ENCODE measurements at regions not wholly inside any gene's neighbourhood (a gene's known extent, or its start where the extent isn't known, plus 50 kb on each side); places are given as distances from the start of the nearest gene placed in this dataset.
"Not testable (repeated sequence)": the region's sequence is repeated elsewhere in the genome, so short reads cannot be mapped to it uniquely, and the experiment has no call there.

DNA sequence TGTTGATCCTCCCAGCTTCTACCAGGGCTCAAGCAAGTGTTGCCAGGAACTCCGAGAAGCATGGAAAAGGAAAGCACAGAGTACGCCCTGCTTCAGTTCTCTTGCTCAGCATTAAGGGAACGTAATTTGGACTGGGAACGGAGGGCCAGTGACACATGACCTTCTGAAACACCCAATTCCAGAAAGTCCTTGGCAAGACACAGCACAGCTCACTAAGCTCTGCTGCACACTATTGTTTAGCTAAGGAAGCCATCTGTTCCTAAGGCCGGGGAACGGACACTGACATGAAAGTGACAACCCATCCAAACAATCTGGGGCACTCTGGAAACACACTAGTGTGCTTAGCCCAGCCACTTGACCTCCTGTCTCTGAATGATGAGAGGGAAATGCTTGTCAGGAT lies 56.9 kb upstream of the NXT1 start:
- Mint-ChIP-seq H3K4me1 (peaks cover 10% of the 10 kb centered on the region), H3K27ac (no peak overlapping the region), H3K9me3 (no peaks in the 10 kb centered on the region; the same call in 2 of the 3 replicates), H3K36me3 (ENCODE audit: low read depth) (no peaks in the 10 kb centered on the region), H3K27me3 (ENCODE audit: insufficient read depth, low read depth, poor library complexity) (peaks cover 3% of the 10 kb centered on the region), H3K4me3 (no peak overlapping the region)
- no peak for TF ChIP-seq STAT1 (IDR thresholded peaks at IDR 0.05; ENCODE audit: unreplicated experiment)
- no peaks in the 10 kb centered on the region for H4K20me1 ChIP-seq (replicated peaks; ENCODE audit: insufficient read depth)
- DNase-seq (ENCODE audit: low spot score), result no peak
- no peak for ATAC-seq
- no peaks in the 10 kb centered on the region for H3F3A ChIP-seq (replicated peaks; ENCODE audit: low read depth)
- no peak overlapping the region for H3K27ac ChIP-seq (ENCODE audit: low read depth)
- H3K4me3 ChIP-seq, result no peak overlapping the region
- H3K4me1 ChIP-seq (ENCODE audit: insufficient read depth), result no peaks in the 10 kb centered on the region
- H3K9me2 ChIP-seq (ENCODE audit: insufficient read depth), result no peaks in the 10 kb centered on the region
- no peak overlapping the region for H2AFZ ChIP-seq
- no peaks in the 10 kb centered on the region for H3K36me3 ChIP-seq (ENCODE audit: insufficient read depth)
- no peak overlapping the region for H3K4me2 ChIP-seq
- H3K79me2 ChIP-seq (replicated peaks; ENCODE audit: insufficient read depth), result no peaks in the 10 kb centered on the region
- no peaks in the 10 kb centered on the region for H3K27me3 ChIP-seq (ENCODE audit: insufficient read depth)

DNA sequence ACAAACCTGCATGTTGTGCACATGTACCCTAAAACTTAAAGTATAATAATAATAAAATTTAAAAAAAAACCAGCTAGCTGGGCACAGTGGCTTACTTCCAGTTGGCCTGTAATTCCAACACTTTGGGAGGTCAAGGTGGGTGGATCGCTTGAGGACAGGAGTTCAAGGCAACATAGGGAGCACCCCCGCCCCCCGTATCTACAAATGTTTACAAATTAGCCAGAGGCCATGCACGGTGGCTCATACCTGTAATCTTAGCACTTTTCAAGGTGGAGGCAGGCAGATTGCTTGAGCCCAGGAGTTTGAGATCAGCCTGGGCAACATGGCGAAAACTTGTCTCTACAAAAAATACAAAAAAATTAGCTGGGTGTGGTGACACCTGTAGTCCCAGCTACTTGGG lies 58.3 kb upstream of the NXT1 start:
- H3K36me3 Mint-ChIP-seq (ENCODE audit: low read depth); H3K4me1 Mint-ChIP-seq; H3K36me3 ChIP-seq (ENCODE audit: insufficient read depth); H4K20me1 ChIP-seq (replicated peaks; ENCODE audit: insufficient read depth); H3K27ac Mint-ChIP-seq; H2AFZ ChIP-seq; H3K4me3 Mint-ChIP-seq; H3K27ac ChIP-seq (ENCODE audit: low read depth); H3K4me3 ChIP-seq; H3K27me3 ChIP-seq (ENCODE audit: insufficient read depth); H3K4me1 ChIP-seq (ENCODE audit: insufficient read depth); H3K4me2 ChIP-seq; H3K9me3 Mint-ChIP-seq; H3K27me3 Mint-ChIP-seq (ENCODE audit: insufficient read depth, low read depth, poor library complexity); H3K79me2 ChIP-seq (replicated peaks; ENCODE audit: insufficient read depth); DNase-seq (ENCODE audit: low spot score); ATAC-seq; H3K9me2 ChIP-seq (ENCODE audit: insufficient read depth); H3F3A ChIP-seq (replicated peaks; ENCODE audit: low read depth): not testable (repeated sequence)

DNA sequence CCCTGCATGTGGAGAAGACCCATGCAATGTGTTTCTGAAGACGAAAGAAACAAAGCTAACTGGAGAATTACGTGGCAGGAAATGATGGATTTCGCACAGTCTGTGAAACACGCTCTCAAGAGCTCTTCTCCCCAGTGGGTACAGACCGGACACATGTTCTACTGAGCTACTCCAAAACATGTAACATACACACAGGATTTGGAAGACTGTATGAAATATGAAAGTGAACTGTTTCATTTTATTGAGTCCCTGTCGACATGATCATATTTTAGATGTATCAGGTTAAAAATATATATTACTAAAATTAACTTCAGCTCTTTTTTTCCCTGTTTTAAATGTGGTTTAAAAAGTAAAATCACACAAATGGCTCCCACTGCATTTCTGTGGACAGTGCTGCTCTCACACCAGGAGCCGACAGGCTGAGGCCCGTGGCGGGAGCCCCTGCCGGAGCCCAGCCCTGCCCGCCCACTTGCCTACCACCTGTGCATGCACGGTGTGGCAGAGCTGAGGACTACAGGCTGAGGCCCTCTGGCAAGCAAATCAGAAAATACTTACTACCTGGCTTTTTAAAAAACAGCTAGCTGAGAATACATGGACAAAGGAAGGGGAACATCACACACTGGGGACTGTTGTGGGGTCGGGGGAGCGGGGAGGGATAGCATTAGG lies 58.9 kb upstream of the NXT1 start:
- H3F3A ChIP-seq (replicated peaks; ENCODE audit: low read depth), result no peaks in the 10 kb centered on the region
- no peak overlapping the region for H3K4me2 ChIP-seq
- H2AFZ ChIP-seq, result no peak overlapping the region
- Mint-ChIP-seq H3K36me3 (ENCODE audit: low read depth) (no peaks in the 10 kb centered on the region), H3K27me3 (ENCODE audit: insufficient read depth, low read depth, poor library complexity) (peaks cover 10% of the 10 kb centered on the region), H3K27ac (no peak overlapping the region), H3K4me3 (no peak overlapping the region), H3K9me3 (no peaks in the 10 kb centered on the region; the same call in 2 of the 3 replicates), H3K4me1 (no peaks in the 10 kb centered on the region; the same call in 1 of the 3 replicates)
- H3K36me3 ChIP-seq (ENCODE audit: insufficient read depth), result no peaks in the 10 kb centered on the region
- H4K20me1 ChIP-seq (replicated peaks; ENCODE audit: insufficient read depth), result no peaks in the 10 kb centered on the region
- no peaks in the 10 kb centered on the region for H3K9me2 ChIP-seq (ENCODE audit: insufficient read depth)
- H3K4me3 ChIP-seq, result no peak overlapping the region
- DNase-seq (ENCODE audit: low spot score) (no peak), ATAC-seq (no peak)
- TF ChIP-seq, protein P1, sequence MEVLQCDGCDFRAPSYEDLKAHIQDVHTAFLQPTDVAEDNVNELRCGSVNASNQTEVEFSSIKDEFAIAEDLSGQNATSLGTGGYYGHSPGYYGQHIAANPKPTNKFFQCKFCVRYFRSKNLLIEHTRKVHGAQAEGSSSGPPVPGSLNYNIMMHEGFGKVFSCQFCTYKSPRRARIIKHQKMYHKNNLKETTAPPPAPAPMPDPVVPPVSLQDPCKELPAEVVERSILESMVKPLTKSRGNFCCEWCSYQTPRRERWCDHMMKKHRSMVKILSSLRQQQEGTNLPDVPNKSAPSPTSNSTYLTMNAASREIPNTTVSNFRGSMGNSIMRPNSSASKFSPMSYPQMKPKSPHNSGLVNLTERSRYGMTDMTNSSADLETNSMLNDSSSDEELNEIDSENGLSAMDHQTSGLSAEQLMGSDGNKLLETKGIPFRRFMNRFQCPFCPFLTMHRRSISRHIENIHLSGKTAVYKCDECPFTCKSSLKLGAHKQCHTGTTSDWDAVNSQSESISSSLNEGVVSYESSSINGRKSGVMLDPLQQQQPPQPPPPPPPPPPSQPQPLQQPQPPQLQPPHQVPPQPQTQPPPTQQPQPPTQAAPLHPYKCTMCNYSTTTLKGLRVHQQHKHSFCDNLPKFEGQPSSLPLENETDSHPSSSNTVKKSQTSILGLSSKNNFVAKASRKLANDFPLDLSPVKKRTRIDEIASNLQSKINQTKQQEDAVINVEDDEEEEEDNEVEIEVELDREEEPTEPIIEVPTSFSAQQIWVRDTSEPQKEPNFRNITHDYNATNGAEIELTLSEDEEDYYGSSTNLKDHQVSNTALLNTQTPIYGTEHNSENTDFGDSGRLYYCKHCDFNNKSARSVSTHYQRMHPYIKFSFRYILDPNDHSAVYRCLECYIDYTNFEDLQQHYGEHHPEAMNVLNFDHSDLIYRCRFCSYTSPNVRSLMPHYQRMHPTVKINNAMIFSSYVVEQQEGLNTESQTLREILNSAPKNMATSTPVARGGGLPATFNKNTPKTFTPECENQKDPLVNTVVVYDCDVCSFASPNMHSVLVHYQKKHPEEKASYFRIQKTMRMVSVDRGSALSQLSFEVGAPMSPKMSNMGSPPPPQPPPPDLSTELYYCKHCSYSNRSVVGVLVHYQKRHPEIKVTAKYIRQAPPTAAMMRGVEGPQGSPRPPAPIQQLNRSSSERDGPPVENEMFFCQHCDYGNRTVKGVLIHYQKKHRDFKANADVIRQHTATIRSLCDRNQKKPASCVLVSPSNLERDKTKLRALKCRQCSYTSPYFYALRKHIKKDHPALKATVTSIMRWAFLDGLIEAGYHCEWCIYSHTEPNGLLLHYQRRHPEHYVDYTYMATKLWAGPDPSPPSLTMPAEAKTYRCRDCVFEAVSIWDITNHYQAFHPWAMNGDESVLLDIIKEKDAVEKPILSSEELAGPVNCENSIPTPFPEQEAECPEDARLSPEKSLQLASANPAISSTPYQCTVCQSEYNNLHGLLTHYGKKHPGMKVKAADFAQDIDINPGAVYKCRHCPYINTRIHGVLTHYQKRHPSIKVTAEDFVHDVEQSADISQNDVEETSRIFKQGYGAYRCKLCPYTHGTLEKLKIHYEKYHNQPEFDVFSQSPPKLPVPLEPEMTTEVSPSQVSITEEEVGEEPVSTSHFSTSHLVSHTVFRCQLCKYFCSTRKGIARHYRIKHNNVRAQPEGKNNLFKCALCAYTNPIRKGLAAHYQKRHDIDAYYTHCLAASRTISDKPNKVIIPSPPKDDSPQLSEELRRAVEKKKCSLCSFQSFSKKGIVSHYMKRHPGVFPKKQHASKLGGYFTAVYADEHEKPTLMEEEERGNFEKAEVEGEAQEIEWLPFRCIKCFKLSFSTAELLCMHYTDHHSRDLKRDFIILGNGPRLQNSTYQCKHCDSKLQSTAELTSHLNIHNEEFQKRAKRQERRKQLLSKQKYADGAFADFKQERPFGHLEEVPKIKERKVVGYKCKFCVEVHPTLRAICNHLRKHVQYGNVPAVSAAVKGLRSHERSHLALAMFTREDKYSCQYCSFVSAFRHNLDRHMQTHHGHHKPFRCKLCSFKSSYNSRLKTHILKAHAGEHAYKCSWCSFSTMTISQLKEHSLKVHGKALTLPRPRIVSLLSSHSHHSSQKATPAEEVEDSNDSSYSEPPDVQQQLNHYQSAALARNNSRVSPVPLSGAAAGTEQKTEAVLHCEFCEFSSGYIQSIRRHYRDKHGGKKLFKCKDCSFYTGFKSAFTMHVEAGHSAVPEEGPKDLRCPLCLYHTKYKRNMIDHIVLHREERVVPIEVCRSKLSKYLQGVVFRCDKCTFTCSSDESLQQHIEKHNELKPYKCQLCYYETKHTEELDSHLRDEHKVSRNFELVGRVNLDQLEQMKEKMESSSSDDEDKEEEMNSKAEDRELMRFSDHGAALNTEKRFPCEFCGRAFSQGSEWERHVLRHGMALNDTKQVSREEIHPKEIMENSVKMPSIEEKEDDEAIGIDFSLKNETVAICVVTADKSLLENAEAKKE (CRISPR knock-in tag; IDR thresholded peaks at IDR 0.05), result no peak
- TF ChIP-seq EZH2phosphoT487 (IDR thresholded peaks at IDR 0.05; ENCODE audit: unreplicated experiment), result no peak
- TF ChIP-seq, protein P2, sequence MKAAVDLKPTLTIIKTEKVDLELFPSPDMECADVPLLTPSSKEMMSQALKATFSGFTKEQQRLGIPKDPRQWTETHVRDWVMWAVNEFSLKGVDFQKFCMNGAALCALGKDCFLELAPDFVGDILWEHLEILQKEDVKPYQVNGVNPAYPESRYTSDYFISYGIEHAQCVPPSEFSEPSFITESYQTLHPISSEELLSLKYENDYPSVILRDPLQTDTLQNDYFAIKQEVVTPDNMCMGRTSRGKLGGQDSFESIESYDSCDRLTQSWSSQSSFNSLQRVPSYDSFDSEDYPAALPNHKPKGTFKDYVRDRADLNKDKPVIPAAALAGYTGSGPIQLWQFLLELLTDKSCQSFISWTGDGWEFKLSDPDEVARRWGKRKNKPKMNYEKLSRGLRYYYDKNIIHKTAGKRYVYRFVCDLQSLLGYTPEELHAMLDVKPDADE (IDR thresholded peaks at IDR 0.05), result no peak
- TF ChIP-seq ZNF331 (CRISPR knock-in tag; IDR thresholded peaks at IDR 0.05; ENCODE audit: low read depth), result no peak
- no peaks in the 10 kb centered on the region for H3K4me1 ChIP-seq (ENCODE audit: insufficient read depth)
- no peaks in the 10 kb centered on the region for H3K27me3 ChIP-seq (ENCODE audit: insufficient read depth)
- no peak overlapping the region for H3K27ac ChIP-seq (ENCODE audit: low read depth)
- H3K79me2 ChIP-seq (replicated peaks; ENCODE audit: insufficient read depth), result no peaks in the 10 kb centered on the region
